B cell (primary cell): ENCODE measurements at regions not wholly inside any gene's neighbourhood (a gene's known extent, or its start where the extent isn't known, plus 50 kb on each side); places are given as distances from the start of the nearest gene placed in this dataset.

Experiments
- ATAC-seq: fragments of 200-7000 bp; cut with Tn5 transposase; one replicate; pipeline ENCODE4 v1.10.0; 2021; ENCODE audit warnings: low read depth, mild to moderate bottlenecking, moderate number of reproducible peaks, moderate library complexity
- CTCF ChIA-PET: fragments of 350-600 bp; sonication (Branson Sonifier 250); formaldehyde crosslinking; loops from one replicate; lab custom pipeline; 2021; ENCODE audit warnings: antibody characterized with exemption, inconsistent platforms; lab: Charles Lee
- POLR2A ChIA-PET: fragments of 350-600 bp; sonication (Branson Sonifier 250); formaldehyde crosslinking; loops from one replicate; lab custom pipeline; 2021; ENCODE audit warnings: antibody characterized with exemption; lab: Charles Lee
- DNase-seq: peaks from one replicate; pipeline ENCODE4 v3.0.0; 2013
- H2AFZ ChIP-seq: 2 replicates; pipeline ENCODE4 v1.6.1; 2012; ENCODE audit warnings: mild to moderate bottlenecking, low read depth, low read length; ENCODE audit not compliant: insufficient read depth, poor library complexity, severe bottlenecking
- H3K27ac ChIP-seq, 2 donors: 1 replicate in 1 of 2; 2 replicates in 1 of 2; pipeline ENCODE4 v1.5.1; 2012 to 2013; ENCODE audit warnings: low read length in 2 of 2, mild to moderate bottlenecking in 2 of 2, moderate library complexity in 1 of 2
- H3K27me3 ChIP-seq, 4 experiments: fragments of 200-600 bp in 1 of 4; sonication (generic) in 1 of 4; replicated peaks in 1 of 4; 1 replicate in 2 of 4; 2 replicates in 2 of 4; pipeline versions ENCODE4 v1.6.1 to v1.7.0; 2013 to 2016; ENCODE audit warnings: low read length in 3 of 4, mild to moderate bottlenecking in 2 of 4, mixed read lengths in 1 of 4, moderate library complexity in 1 of 4; ENCODE audit not compliant: insufficient read depth in 4 of 4, control insufficient read depth in 3 of 4; ENCODE audit errors: control extremely low read depth in 1 of 4
- H3K36me3 ChIP-seq, 2 experiments: replicated peaks in 1 of 2; 1 replicate in 1 of 2; 2 replicates in 1 of 2; pipeline versions ENCODE4 v1.6.1 to v1.7.1; 2013; ENCODE audit warnings: low read length in 1 of 2; ENCODE audit not compliant: insufficient read depth in 2 of 2, control insufficient read depth in 1 of 2; ENCODE audit errors: control extremely low read depth in 1 of 2, extremely low read depth in 1 of 2
- H3K4me1 ChIP-seq, 2 donors: fragments of 200-600 bp in 1 of 2; sonication (generic) in 1 of 2; 1 replicate in 1 of 2; 2 replicates in 1 of 2; pipeline versions ENCODE4 v1.5.1 to v1.6.1; 2013 to 2017; ENCODE audit warnings: low read length in 2 of 2; ENCODE audit not compliant: control insufficient read depth in 2 of 2, insufficient read depth in 2 of 2
- H3K4me2 ChIP-seq: replicated peaks from 2 replicates; pipeline ENCODE3; 2012; ENCODE audit warnings: mild to moderate bottlenecking, low read depth, low read length; ENCODE audit not compliant: poor library complexity, severe bottlenecking
- H3K4me3 ChIP-seq, 5 experiments: fragments of 200-600 bp in 1 of 5; sonication (generic) in 1 of 5; 1 replicate in 3 of 5; 2 replicates in 2 of 5; pipeline versions ENCODE4 v1.5.1 to v1.7.0; 2011 to 2016; ENCODE audit warnings: low read length in 4 of 5, mild to moderate bottlenecking in 4 of 5, low read depth in 2 of 5, control low read depth in 1 of 5, moderate library complexity in 1 of 5; ENCODE audit not compliant: insufficient read depth in 1 of 5; ENCODE audit errors: control extremely low read depth in 1 of 5, extremely low read depth in 1 of 5
- H3K79me2 ChIP-seq: fragments of 200-600 bp; sonication (generic); one replicate; pipeline ENCODE4 v1.6.0; 2016; ENCODE audit warnings: low read length; ENCODE audit not compliant: control insufficient read depth, insufficient read depth
- H3K9ac ChIP-seq: fragments of 200-600 bp; sonication (generic); 2 replicates; pipeline ENCODE4 v1.6.1; 2017; ENCODE audit warnings: mild to moderate bottlenecking, low read length, moderate library complexity
- H3K9me3 ChIP-seq, 3 donors: one replicate each; pipeline versions ENCODE4 v1.6.1 to v1.7.1; 2013; ENCODE audit warnings: low read length in 2 of 3; ENCODE audit not compliant: control insufficient read depth in 2 of 3, insufficient read depth in 1 of 3; ENCODE audit errors: control extremely low read depth in 1 of 3
- H4K20me1 ChIP-seq: 2 replicates; pipeline ENCODE4 v1.6.0; 2012; ENCODE audit warnings: mild to moderate bottlenecking, low read length; ENCODE audit not compliant: insufficient read depth, control insufficient read depth, poor library complexity, severe bottlenecking
- H3K27ac Mint-ChIP-seq: one replicate; pipeline ENCODE4 v1.8.0; 2021; ENCODE audit warnings: mixed read lengths
- H3K27me3 Mint-ChIP-seq: one replicate; pipeline ENCODE4 v1.8.0; 2021; ENCODE audit warnings: mixed read lengths
- H3K4me1 Mint-ChIP-seq: one replicate; pipeline ENCODE4 v1.8.0; 2021; ENCODE audit warnings: mixed read lengths
- H3K4me3 Mint-ChIP-seq: one replicate; pipeline ENCODE4 v1.8.0; 2021; ENCODE audit warnings: mixed read lengths
- H3K9me3 Mint-ChIP-seq: one replicate; pipeline ENCODE4 v1.8.0; 2022; ENCODE audit warnings: mixed read lengths; ENCODE audit not compliant: insufficient read depth
- CTCF ChIP-seq: fragments of 200-600 bp; IDR thresholded peaks from one replicate; pipeline ENCODE4 v1.8.0; 2022; ENCODE audit warnings: antibody characterized with exemption, mild to moderate bottlenecking
- EZH2 ChIP-seq: IDR thresholded peaks from 2 replicates; pipeline ENCODE4 v1.6.1; 2012; ENCODE audit warnings: borderline replicate concordance, low read depth, mild to moderate bottlenecking, moderate library complexity, low read length; ENCODE audit not compliant: insufficient read depth, poor library complexity, severe bottlenecking
- whole genome bisulfite sequencing: methylation state at CpG from one replicate; pipeline ENCODE4 v1.1.5; 2013; ENCODE audit warnings: missing lambda C conversion rate; ENCODE audit not compliant: insufficient coverage; 5-methylcytosine and 5-hydroxymethylcytosine counted together
- intact Hi-C: fragments of 100-400 bp; cut with micrococcal nuclease; formaldehyde crosslinking; loops from one replicate; pipeline ENCODE4 v1.10.0; 2022

GRCh38 chr5:2181557-2181956 lies 298.8 kb upstream of the IRX4 start:
- ChIA-PET POLR2A (no interaction called here), CTCF (no interaction called here)
- H3K9me3 ChIP-seq, result peaks cover 0 to 26% (median 0%) of the 10 kb centered on the region in 3 donors
- Mint-ChIP-seq H3K27ac (no peak overlapping the region), H3K27me3 (no peaks in the 10 kb centered on the region), H3K4me3 (no peak overlapping the region), H3K4me1 (no peaks in the 10 kb centered on the region), H3K9me3 (no peaks in the 10 kb centered on the region)
- H3K4me2 ChIP-seq, result no peak overlapping the region
- TF ChIP-seq EZH2 (no peak), CTCF (no peak)
- ATAC-seq, result no peak
- H3K27ac ChIP-seq, result no peak overlapping the region
- no peaks in the 10 kb centered on the region for H3K36me3 ChIP-seq
- DNase-seq, result no peak
- no peaks in the 10 kb centered on the region for H4K20me1 ChIP-seq
- no peaks in the 10 kb centered on the region for H3K27me3 ChIP-seq
- WGBS, result 89% methylated on average over 15 of the region's 17 CpGs
- H3K4me3 ChIP-seq, result no peak overlapping the region
- H2AFZ ChIP-seq, result no peak overlapping the region
- H3K79me2 ChIP-seq, result no peaks in the 10 kb centered on the region
- H3K4me1 ChIP-seq, result no peaks in the 10 kb centered on the region
- intact Hi-C loops, result no loop called here
- H3K9ac ChIP-seq, result no peak overlapping the region

GRCh38 chr5:2181149-2181548 lies 298.4 kb upstream of the IRX4 start:
- H3K4me1 Mint-ChIP-seq, result no peaks in the 10 kb centered on the region
- no peak for ATAC-seq
- no peaks in the 10 kb centered on the region for H3K27me3 Mint-ChIP-seq
- no peak overlapping the region for H3K27ac Mint-ChIP-seq
- H3K27me3 ChIP-seq, result no peaks in the 10 kb centered on the region
- no peaks in the 10 kb centered on the region for H3K4me1 ChIP-seq
- H3K36me3 ChIP-seq, result no peaks in the 10 kb centered on the region
- no peak overlapping the region for H3K4me2 ChIP-seq
- no peak overlapping the region for H3K27ac ChIP-seq
- no peak overlapping the region for H3K9ac ChIP-seq
- 56% methylated on average over 8 of the region's 8 CpGs for WGBS
- no peak overlapping the region for H3K4me3 ChIP-seq
- no peak overlapping the region for H2AFZ ChIP-seq
- ChIA-PET POLR2A (no interaction called here), CTCF (no interaction called here)
- no peaks in the 10 kb centered on the region for H3K9me3 Mint-ChIP-seq
- H3K79me2 ChIP-seq, result no peaks in the 10 kb centered on the region
- intact Hi-C loops, result no loop called here
- H4K20me1 ChIP-seq, result no peaks in the 10 kb centered on the region
- peaks cover 0 to 22% (median 0%) of the 10 kb centered on the region in 3 donors for H3K9me3 ChIP-seq
- TF ChIP-seq EZH2 (no peak), CTCF (no peak)
- no peak for DNase-seq
- no peak overlapping the region for H3K4me3 Mint-ChIP-seq
